Ishikawa (cell line): ENCODE measurements at regions not wholly inside any gene's neighbourhood (a gene's known extent, or its start where the extent isn't known, plus 50 kb on each side); places are given as distances from the start of the nearest gene placed in this dataset.

Source experiments
- CEBPB ChIP-seq: IDR thresholded peaks from 2 replicates; pipeline ENCODE4 v1.6.1; 2012
- CREB1 ChIP-seq: IDR thresholded peaks from 2 replicates; pipeline ENCODE4 v1.6.1; 2012; ENCODE audit warnings: low read depth
- EGR1 ChIP-seq: IDR thresholded peaks from 2 replicates; pipeline ENCODE4 v1.6.1; 2012
- EP300 ChIP-seq: IDR thresholded peaks from 2 replicates; pipeline ENCODE4 v1.6.1; 2012; ENCODE audit warnings: borderline replicate concordance
- FOXM1 ChIP-seq: IDR thresholded peaks from 2 replicates; pipeline ENCODE4 v1.6.1; 2012; ENCODE audit warnings: low read depth, borderline replicate concordance
- NFIC ChIP-seq: IDR thresholded peaks from 2 replicates; pipeline ENCODE4 v1.6.1; 2012
- RAD21 ChIP-seq: IDR thresholded peaks from 2 replicates; pipeline ENCODE4 v1.6.1; 2012; ENCODE audit warnings: low read depth
- REST ChIP-seq: IDR thresholded peaks from 2 replicates; pipeline ENCODE4 v1.6.1; 2012; ENCODE audit warnings: low read depth, mild to moderate bottlenecking
- TAF1 ChIP-seq: IDR thresholded peaks from 2 replicates; pipeline ENCODE4 v1.6.1; 2012; ENCODE audit warnings: low read depth, mild to moderate bottlenecking
- TCF12 ChIP-seq: IDR thresholded peaks from 2 replicates; pipeline ENCODE4 v1.6.1; 2012; ENCODE audit warnings: low read depth
- TEAD4 ChIP-seq: IDR thresholded peaks from 2 replicates; pipeline ENCODE4 v1.6.1; 2012
- USF1 ChIP-seq: IDR thresholded peaks from 2 replicates; pipeline ENCODE4 v1.6.1; 2012
- YY1 ChIP-seq: IDR thresholded peaks from 2 replicates; pipeline ENCODE4 v1.6.1; 2012; ENCODE audit warnings: low read depth
- ZBTB7A ChIP-seq: IDR thresholded peaks from 2 replicates; pipeline ENCODE4 v1.6.1; 2012; ENCODE audit warnings: low read depth
- TF ChIP-seq, protein P1 (sequence below): IDR thresholded peaks from 2 replicates; pipeline ENCODE4 v1.6.1; 2012

- TF ChIP-seq CEBPB (no peak), FOXM1 (no peak), EP300 (no peak), YY1 (no peak), NFIC (no peak), ZBTB7A (no peak), REST (no peak), RAD21 (no peak), USF1 (no peak), TEAD4 (no peak), TAF1 (no peak), EGR1 (no peak), TCF12 (no peak), CREB1 (no peak)
- TF ChIP-seq, protein P1, sequence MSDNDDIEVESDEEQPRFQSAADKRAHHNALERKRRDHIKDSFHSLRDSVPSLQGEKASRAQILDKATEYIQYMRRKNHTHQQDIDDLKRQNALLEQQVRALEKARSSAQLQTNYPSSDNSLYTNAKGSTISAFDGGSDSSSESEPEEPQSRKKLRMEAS, result no peak
Measured at GRCh38 chr6:112827793-112828192, 480.7 kb downstream of the RFPL4B start.

GRCh38 chr6:112831022-112831421 lies 483.9 kb downstream of the RFPL4B start:
- TF ChIP-seq TCF12, result no peak
- no peak for TF ChIP-seq ZBTB7A
- no peak for TF ChIP-seq EP300
- TF ChIP-seq TAF1, result no peak

DNA sequence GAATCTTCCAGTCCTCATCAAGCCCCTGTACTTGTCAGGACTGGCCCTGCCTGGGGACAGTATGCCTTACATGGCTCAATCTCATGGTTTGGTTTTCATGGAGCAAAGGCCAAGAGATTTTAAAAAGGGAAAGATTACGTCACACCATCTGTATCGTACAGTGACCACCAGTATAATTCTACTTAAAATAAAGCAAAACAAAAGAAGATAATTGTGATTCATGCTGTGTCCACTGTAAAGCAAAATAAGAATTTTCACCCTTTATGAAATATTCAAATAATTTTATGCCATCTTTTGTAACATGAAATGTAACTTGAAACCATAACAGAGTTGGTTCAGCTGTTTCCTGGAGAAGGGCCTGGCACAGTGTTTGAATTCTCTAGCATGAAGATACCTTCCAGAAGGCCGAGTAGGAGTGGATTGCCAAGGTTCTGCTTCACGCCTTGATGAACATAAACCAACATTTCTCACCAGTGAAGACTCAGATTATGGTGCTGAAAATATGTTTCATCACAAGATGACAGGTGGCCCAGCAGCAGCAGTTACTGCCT lies 486.5 kb downstream of the RFPL4B start:
- TF ChIP-seq USF1 (no peak), ZBTB7A (no peak), TAF1 (no peak)

DNA sequence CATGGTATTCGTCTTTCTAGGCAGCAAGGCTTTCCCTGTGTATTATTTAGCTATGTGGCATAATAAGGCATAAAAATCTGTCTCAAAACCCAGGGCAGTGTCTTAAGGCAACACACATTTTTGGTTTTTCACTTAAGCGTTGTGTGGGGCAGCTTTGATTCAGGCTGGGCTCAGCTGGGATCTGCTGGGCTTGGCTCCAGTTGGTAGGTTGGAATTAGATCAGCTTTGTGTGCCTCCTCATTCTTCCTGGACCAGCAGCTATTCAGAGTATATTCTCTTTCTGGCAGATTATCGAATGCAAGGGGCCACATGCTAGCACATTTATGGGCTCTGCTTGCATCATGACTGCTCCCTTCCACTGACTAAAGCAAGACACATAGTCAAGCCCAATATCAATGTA lies 487.9 kb downstream of the RFPL4B start:
- no peak for TF ChIP-seq RAD21
- TF ChIP-seq CREB1, result no peak
- no peak for TF ChIP-seq CEBPB
- no peak for TF ChIP-seq TEAD4
- TF ChIP-seq YY1, result no peak
- TF ChIP-seq TAF1, result no peak
- no peak for TF ChIP-seq EGR1
- TF ChIP-seq FOXM1, result no peak
- TF ChIP-seq TCF12, result no peak
- TF ChIP-seq NFIC, result no peak
- no peak for TF ChIP-seq EP300
- no peak for TF ChIP-seq REST
- TF ChIP-seq, protein P1, result no peak
- TF ChIP-seq ZBTB7A, result no peak
- no peak for TF ChIP-seq USF1

GRCh38 chr6:112839525-112839961 lies 492.4 kb downstream of the RFPL4B start:
- TF ChIP-seq, protein P1, result no peak
- TF ChIP-seq CREB1, result no peak
- TF ChIP-seq TAF1, result no peak
- TF ChIP-seq RAD21, result no peak
- no peak for TF ChIP-seq TCF12
- TF ChIP-seq FOXM1, result no peak
- no peak for TF ChIP-seq TEAD4
- TF ChIP-seq REST, result no peak
